HG03025 (cell line): ENCODE measurements at regions not wholly inside any gene's neighbourhood (a gene's known extent, or its start where the extent isn't known, plus 50 kb on each side); places are given as distances from the start of the nearest gene placed in this dataset.

Source experiments
- ATAC-seq: cut with Tn5 transposase; IDR thresholded peaks from one replicate; pipeline ENCODE4 v1.9.1; 2021; ENCODE audit warnings: mild to moderate bottlenecking, moderate library complexity; ENCODE audit not compliant: unreplicated experiment, low FRiP score

DNA sequence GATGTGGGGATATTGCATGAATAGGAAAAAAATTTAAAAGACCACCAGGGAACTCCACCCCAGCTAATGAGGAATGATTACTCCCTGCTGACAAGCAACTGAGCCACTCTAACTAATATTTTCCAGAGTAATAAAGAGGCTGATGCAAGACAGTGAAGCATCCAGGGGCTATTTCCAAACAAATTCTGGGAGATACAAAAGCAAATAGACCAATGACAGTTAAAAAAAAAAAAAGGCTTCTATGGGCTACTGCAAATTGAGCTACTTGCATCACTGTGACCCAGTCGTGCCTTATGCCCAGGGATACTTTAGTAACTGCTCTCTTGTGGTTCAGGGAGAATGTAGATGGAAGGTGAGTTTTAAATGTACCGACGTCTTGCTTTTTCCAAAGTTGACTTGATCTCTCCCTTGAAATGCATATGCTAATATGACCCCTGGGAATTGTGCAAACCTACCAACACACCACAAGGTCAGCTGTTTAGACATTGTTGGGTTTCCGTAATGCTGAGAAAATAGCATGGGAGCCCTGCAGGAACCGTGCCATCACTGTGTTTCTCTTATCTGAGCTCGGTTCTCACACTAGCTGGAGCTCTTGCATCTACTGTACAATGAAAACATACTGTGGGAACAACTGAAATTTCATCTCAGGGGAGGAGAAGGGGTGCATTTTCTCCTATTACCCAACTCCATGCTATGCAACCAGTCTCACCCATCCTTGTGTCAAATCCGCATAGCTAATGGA is 250.6 kb upstream of the MAP3K1 start:
- ATAC-seq, result no peak

GRCh38 chr5:56561455-56561854 is 253.9 kb upstream of the MAP3K1 start:
- ATAC-seq, result no peak

DNA sequence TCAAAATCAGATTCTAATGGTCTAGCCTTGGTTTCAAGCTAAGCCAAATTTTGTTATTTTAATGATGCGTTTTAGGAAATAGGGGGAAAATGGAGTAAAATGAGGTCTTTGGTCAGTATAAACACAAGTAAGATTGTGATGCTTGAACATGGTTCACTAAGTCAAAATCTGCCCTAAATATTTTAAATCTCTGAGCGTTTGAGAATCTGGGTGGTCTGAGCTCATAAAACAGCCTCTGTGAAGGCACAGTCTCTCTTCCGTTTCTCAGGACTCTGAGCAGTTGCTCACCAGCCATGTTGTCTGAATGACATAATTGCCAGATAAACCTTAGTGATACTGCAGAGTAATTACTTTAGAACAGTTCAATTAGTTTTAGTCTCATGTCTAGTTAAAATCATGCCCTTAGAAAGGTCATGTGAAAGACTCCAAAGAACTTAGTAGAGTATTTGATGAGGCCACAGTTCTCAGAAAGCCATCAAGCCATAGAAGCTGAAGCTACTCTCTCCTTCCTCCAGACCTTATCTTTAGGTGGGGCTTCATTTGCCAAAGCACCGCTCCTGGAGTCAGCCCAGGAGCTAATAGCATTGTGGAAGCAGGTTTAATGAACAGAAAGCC is 257.1 kb upstream of the MAP3K1 start:
- no peak for ATAC-seq

DNA sequence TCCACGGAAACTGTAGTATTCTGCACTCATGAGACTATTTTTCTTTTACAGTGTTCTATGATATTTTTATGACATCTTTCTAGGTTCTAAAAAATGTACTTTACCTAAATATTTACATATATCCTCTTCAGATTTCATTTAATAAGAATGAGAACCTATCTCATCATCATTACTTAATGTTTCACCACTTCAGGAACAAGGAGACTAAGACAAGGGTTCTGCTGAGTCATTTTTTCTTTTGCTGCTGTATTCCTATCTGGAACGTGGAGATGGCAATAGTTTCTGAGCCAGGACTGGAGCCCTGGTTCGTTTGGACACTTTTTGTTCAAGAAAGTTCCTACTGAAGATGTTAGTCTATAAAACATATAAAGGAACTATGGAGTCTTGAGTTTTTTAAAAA is 258.2 kb upstream of the MAP3K1 start:
- ATAC-seq, result no peak

- no peak for ATAC-seq
Observed at GRCh38 chr5:56552612-56553268, 262.6 kb upstream of the MAP3K1 start.

DNA sequence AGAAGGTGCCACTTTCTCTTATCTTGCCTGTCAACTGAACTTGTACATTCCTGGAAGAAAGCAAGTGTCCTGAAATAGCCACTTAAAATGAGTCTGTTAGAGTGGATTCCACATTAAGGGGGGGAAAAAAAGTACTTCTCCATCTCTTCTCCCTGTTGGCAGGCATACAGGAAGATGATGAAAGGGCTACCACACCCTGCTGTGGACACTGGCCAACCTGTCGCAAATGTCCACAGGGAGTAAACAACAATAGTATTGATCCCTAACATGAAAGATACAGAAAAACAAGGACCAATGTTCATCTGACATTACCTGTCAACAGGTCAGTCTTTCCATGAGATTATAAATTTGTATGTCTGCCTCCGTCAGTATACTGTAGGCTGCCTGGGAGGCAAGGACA is 265.1 kb upstream of the MAP3K1 start:
- ATAC-seq, result no peak

- ATAC-seq, result no peak
Observed at GRCh38 chr5:56549096-56549886, 266.1 kb upstream of the MAP3K1 start.

DNA sequence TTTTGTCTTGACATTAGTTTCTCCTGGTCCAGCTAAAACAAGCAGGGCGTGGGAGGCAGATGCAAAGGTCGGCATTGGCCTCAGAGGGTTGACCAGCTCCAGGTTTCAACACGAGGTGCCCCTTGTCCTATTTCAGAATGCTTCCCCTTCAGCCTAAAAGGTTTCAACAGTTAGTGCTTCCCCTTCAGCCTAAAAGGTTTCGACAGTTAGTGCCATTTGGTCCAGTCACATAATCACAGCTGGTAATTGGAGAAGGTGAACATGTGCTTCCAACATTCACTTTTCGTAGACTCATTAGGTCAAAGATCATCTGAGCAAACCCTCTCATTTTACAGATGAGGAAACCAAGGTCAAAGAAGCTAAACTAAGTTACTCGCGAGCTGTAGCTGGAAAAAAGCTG is 270.3 kb upstream of the MAP3K1 start:
- ATAC-seq, result no peak

DNA sequence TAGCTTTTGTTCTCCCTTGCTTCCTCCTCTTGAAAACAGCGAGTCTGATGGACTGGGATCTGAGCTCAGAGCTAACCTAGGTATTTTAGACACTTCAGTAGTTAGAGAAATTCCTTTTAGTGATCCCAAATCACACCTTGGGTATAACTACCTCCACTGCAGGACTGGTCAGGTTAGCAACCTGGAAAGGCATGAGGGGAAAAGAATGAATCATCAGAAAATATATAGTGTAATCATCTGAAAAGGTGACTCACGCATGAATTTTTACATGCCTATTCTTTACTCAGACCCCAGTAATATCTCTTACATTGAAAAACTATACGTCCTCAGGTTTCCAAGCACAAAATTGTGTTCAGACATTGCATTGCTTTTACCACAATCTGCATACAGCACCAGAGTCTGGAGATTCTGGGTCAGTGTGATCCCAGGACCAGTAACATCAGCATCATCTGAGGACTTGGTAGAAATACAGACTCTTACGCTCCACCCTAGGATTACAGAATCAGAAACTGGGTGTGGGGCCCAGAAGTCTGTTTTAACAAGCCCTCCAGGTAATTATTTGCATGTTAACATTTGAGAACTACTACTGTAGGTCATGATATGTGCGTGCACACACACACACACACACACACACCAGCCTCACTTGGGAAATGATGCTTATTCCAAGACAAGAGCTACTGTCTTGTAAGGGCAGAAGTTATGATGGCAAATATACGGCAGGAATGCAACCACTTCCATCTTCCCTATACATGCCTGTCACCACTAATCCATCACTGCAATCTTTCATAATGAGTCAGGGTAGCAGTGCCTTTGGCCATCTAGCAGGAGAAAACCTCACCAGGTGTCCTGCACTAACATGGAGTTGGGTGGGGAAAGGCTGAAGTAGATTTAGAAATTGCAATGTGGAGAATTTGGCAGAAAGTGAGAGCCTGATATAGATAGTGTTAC is 271.6 kb upstream of the MAP3K1 start:
- no peak for ATAC-seq

GRCh38 chr5:56540266-56540665 is 275.1 kb upstream of the MAP3K1 start:
- ATAC-seq, result no peak

GRCh38 chr5:56538580-56538979 is 276.8 kb upstream of the MAP3K1 start:
- no peak for ATAC-seq

DNA sequence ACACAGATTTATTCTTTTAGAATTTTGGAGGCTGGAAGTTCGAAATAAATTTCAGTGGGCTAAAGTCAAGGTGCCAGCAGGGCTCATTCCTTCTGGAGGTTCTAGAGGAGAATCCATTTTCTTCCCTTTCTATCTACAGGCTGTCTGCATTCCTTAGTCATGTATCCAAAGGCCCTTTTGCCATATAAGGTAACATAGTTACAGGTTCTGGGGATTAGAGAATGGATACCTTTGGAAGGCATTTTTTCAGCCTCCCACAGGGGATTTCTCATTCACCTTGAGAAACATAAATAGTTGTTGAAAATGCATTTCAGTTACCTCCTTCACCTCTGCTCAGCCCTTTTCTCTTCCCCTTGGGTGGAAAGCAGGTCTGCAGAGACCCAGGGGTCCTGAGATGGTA is 280.0 kb upstream of the MAP3K1 start:
- no peak for ATAC-seq

DNA sequence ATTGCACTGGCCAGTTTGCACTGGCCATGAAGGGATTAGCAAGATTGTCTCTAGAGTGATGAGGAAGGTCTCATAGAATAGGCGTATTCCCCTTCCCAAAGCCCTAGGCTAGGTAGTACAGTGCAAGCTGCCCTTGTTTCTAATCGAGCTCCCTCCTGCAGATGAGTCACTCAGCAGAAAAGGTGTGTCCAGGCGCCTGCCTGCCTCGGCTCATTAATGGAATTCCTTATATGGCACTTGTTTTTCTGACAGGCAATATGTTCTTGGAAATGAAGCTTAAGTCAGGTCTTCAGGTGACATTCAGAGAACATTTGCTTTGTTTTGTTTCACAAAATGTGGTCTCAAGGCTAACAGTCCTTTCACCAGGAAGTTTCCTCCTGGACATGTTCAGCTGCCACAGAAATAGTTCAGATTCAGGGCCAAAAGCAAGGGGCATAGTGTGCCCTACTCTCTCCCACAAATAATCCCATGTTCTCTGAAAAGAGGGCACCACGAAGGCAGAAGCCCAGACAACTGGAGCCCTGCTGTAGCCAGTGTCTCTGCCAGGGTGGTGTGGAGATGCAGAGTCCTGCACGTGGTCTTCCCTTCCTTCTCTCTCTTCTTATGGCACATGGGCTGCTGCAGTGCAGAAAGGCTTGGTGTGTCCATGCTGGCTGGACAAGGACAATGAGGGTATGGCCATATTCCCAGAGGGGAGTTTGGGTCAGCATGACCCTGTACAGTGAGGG is 281.1 kb upstream of the MAP3K1 start:
- ATAC-seq, result no peak

- no peak for ATAC-seq
Observed at GRCh38 chr5:56532466-56532865, 282.9 kb upstream of the MAP3K1 start.

- no peak for ATAC-seq
Observed at GRCh38 chr5:56530626-56531138, 284.7 kb upstream of the MAP3K1 start.

GRCh38 chr5:56529666-56530430 is 285.5 kb upstream of the MAP3K1 start:
- ATAC-seq, result no peak

- no peak for ATAC-seq
Observed at GRCh38 chr5:56527174-56527573, 288.2 kb upstream of the MAP3K1 start.

GRCh38 chr5:56525113-56525512 is 290.2 kb upstream of the MAP3K1 start:
- ATAC-seq, result no peak
